ENCODE measurements at regions not wholly inside any gene's neighbourhood (a gene's known extent, or its start where the extent isn't known, plus 50 kb on each side); places are given as distances from the start of the nearest gene placed in this dataset.

- no peaks in the 10 kb centered on the region for H3K36me3 ChIP-seq (ENCODE audit: control insufficient read depth, insufficient read depth, low read length)
- H3K27ac ChIP-seq (ENCODE audit: low read depth, low read length): no peak overlapping the region
- H3K4me3 ChIP-seq (ENCODE audit: low read depth, low read length): no peak overlapping the region
- no peaks in the 10 kb centered on the region for H3K9me3 ChIP-seq (ENCODE audit: control insufficient read depth, insufficient read depth, low read length)
- no peaks in the 10 kb centered on the region for H3K4me1 ChIP-seq (ENCODE audit: control insufficient read depth, insufficient read depth, low read length)
- no peaks in the 10 kb centered on the region for H3K27me3 ChIP-seq (ENCODE audit: control insufficient read depth, insufficient read depth, low read length)
- no peak for DNase-seq (ENCODE audit: low read depth in 4 of 6, low spot score in 6 of 6)
Observed at GRCh38 chr6:47360388-47360787, 50.7 kb upstream of the TNFRSF21 start.

GRCh38 chr6:47362857-47363461 is 53.3 kb upstream of the TNFRSF21 start:
- Histone ChIP-seq H3K36me3 (ENCODE audit: control insufficient read depth, insufficient read depth, low read length) (no peaks in the 10 kb centered on the region), H3K27ac (ENCODE audit: low read depth, low read length) (no peak overlapping the region), H3K9me3 (ENCODE audit: control insufficient read depth, insufficient read depth, low read length) (no peaks in the 10 kb centered on the region), H3K4me3 (ENCODE audit: low read depth, low read length) (no peak overlapping the region), H3K4me1 (ENCODE audit: control insufficient read depth, insufficient read depth, low read length) (no peaks in the 10 kb centered on the region), H3K27me3 (ENCODE audit: control insufficient read depth, insufficient read depth, low read length) (no peaks in the 10 kb centered on the region)
- no peak for DNase-seq (ENCODE audit: low read depth in 4 of 6, low spot score in 6 of 6)
- WGBS (ENCODE audit: insufficient coverage): 89% methylated on average over 6 of the region's 10 CpGs

- H3K27ac ChIP-seq (ENCODE audit: low read depth, low read length): no peak overlapping the region
- no peaks in the 10 kb centered on the region for H3K9me3 ChIP-seq (ENCODE audit: control insufficient read depth, insufficient read depth, low read length)
- no peak for DNase-seq (ENCODE audit: low read depth in 4 of 6, low spot score in 6 of 6)
- no peaks in the 10 kb centered on the region for H3K36me3 ChIP-seq (ENCODE audit: control insufficient read depth, insufficient read depth, low read length)
- no peaks in the 10 kb centered on the region for H3K27me3 ChIP-seq (ENCODE audit: control insufficient read depth, insufficient read depth, low read length)
- no peak overlapping the region for H3K4me3 ChIP-seq (ENCODE audit: low read depth, low read length)
- H3K4me1 ChIP-seq (ENCODE audit: control insufficient read depth, insufficient read depth, low read length): no peaks in the 10 kb centered on the region
Observed at GRCh38 chr6:47363736-47364135, 54.0 kb upstream of the TNFRSF21 start.

- H3K27me3 ChIP-seq (ENCODE audit: control insufficient read depth, insufficient read depth, low read length): no peaks in the 10 kb centered on the region
- WGBS (ENCODE audit: insufficient coverage): 100% methylated on average over 1 of the region's 2 CpGs
Observed at GRCh38 chr6:47366335-47366890, 56.7 kb upstream of the TNFRSF21 start.

GRCh38 chr6:47371139-47371869 is 61.6 kb upstream of the TNFRSF21 start:
- no peak for DNase-seq (ENCODE audit: low read depth in 4 of 6, low spot score in 6 of 6)
- H3K27me3 ChIP-seq (ENCODE audit: control insufficient read depth, insufficient read depth, low read length): no peaks in the 10 kb centered on the region
- no peak overlapping the region for H3K4me3 ChIP-seq (ENCODE audit: low read depth, low read length)
- no peaks in the 10 kb centered on the region for H3K4me1 ChIP-seq (ENCODE audit: control insufficient read depth, insufficient read depth, low read length)
- 88% methylated on average over 5 of the region's 6 CpGs for WGBS (ENCODE audit: insufficient coverage)
- no peaks in the 10 kb centered on the region for H3K9me3 ChIP-seq (ENCODE audit: control insufficient read depth, insufficient read depth, low read length)
- H3K27ac ChIP-seq (ENCODE audit: low read depth, low read length): no peak overlapping the region
- no peaks in the 10 kb centered on the region for H3K36me3 ChIP-seq (ENCODE audit: control insufficient read depth, insufficient read depth, low read length)

More at GRCh38 chr6:47366335-47366890, 56.7 kb upstream of the TNFRSF21 start:
- Histone ChIP-seq H3K36me3 (ENCODE audit: control insufficient read depth, insufficient read depth, low read length) (no peaks in the 10 kb centered on the region), H3K4me1 (ENCODE audit: control insufficient read depth, insufficient read depth, low read length) (no peaks in the 10 kb centered on the region), H3K27ac (ENCODE audit: low read depth, low read length) (no peak overlapping the region), H3K9me3 (ENCODE audit: control insufficient read depth, insufficient read depth, low read length) (no peaks in the 10 kb centered on the region), H3K4me3 (ENCODE audit: low read depth, low read length) (no peak overlapping the region)
- no peak for DNase-seq (ENCODE audit: low read depth in 4 of 6, low spot score in 6 of 6)

- no peak for DNase-seq (ENCODE audit: low read depth in 4 of 6, low spot score in 6 of 6)
- Histone ChIP-seq H3K27ac (ENCODE audit: low read depth, low read length) (no peak overlapping the region), H3K9me3 (ENCODE audit: control insufficient read depth, insufficient read depth, low read length) (no peaks in the 10 kb centered on the region), H3K4me3 (ENCODE audit: low read depth, low read length) (no peak overlapping the region), H3K4me1 (ENCODE audit: control insufficient read depth, insufficient read depth, low read length) (no peaks in the 10 kb centered on the region), H3K36me3 (ENCODE audit: control insufficient read depth, insufficient read depth, low read length) (no peaks in the 10 kb centered on the region), H3K27me3 (ENCODE audit: control insufficient read depth, insufficient read depth, low read length) (no peaks in the 10 kb centered on the region)
Observed at GRCh38 chr6:47371870-47372255, 62.2 kb upstream of the TNFRSF21 start.

GRCh38 chr6:47372318-47372717 is 62.6 kb upstream of the TNFRSF21 start:
- Histone ChIP-seq H3K27me3 (ENCODE audit: control insufficient read depth, insufficient read depth, low read length) (no peaks in the 10 kb centered on the region), H3K27ac (ENCODE audit: low read depth, low read length) (no peak overlapping the region), H3K4me3 (ENCODE audit: low read depth, low read length) (no peak overlapping the region), H3K4me1 (ENCODE audit: control insufficient read depth, insufficient read depth, low read length) (no peaks in the 10 kb centered on the region), H3K9me3 (ENCODE audit: control insufficient read depth, insufficient read depth, low read length) (no peaks in the 10 kb centered on the region), H3K36me3 (ENCODE audit: control insufficient read depth, insufficient read depth, low read length) (no peaks in the 10 kb centered on the region)
- no peak for DNase-seq (ENCODE audit: low read depth in 4 of 6, low spot score in 6 of 6)
- 84% methylated on average over 1 of the region's 1 CpG for WGBS (ENCODE audit: insufficient coverage)

- Histone ChIP-seq H3K4me1 (ENCODE audit: control insufficient read depth, insufficient read depth, low read length) (no peaks in the 10 kb centered on the region), H3K27me3 (ENCODE audit: control insufficient read depth, insufficient read depth, low read length) (no peaks in the 10 kb centered on the region), H3K9me3 (ENCODE audit: control insufficient read depth, insufficient read depth, low read length) (no peaks in the 10 kb centered on the region), H3K36me3 (ENCODE audit: control insufficient read depth, insufficient read depth, low read length) (no peaks in the 10 kb centered on the region), H3K27ac (ENCODE audit: low read depth, low read length) (no peak overlapping the region), H3K4me3 (ENCODE audit: low read depth, low read length) (no peak overlapping the region)
- WGBS (ENCODE audit: insufficient coverage): 100% methylated on average over 1 of the region's 1 CpG
- DNase-seq (ENCODE audit: low read depth in 4 of 6, low spot score in 6 of 6): no peak
Observed at GRCh38 chr6:47375426-47375825, 65.7 kb upstream of the TNFRSF21 start.

GRCh38 chr6:47376930-47377329 is 67.2 kb upstream of the TNFRSF21 start:
- Histone ChIP-seq H3K36me3 (ENCODE audit: control insufficient read depth, insufficient read depth, low read length) (no peaks in the 10 kb centered on the region), H3K27me3 (ENCODE audit: control insufficient read depth, insufficient read depth, low read length) (no peaks in the 10 kb centered on the region), H3K27ac (ENCODE audit: low read depth, low read length) (no peak overlapping the region), H3K9me3 (ENCODE audit: control insufficient read depth, insufficient read depth, low read length) (no peaks in the 10 kb centered on the region), H3K4me1 (ENCODE audit: control insufficient read depth, insufficient read depth, low read length) (no peaks in the 10 kb centered on the region), H3K4me3 (ENCODE audit: low read depth, low read length) (no peak overlapping the region)
- no peak for DNase-seq (ENCODE audit: low read depth in 4 of 6, low spot score in 6 of 6)
- WGBS (ENCODE audit: insufficient coverage): 86% methylated on average over 15 of the region's 15 CpGs

GRCh38 chr6:47377971-47378370 is 68.3 kb upstream of the TNFRSF21 start:
- no peak for DNase-seq (ENCODE audit: low read depth in 4 of 6, low spot score in 6 of 6)
- H3K9me3 ChIP-seq (ENCODE audit: control insufficient read depth, insufficient read depth, low read length): no peaks in the 10 kb centered on the region
- H3K27me3 ChIP-seq (ENCODE audit: control insufficient read depth, insufficient read depth, low read length): no peaks in the 10 kb centered on the region
- WGBS (ENCODE audit: insufficient coverage): 100% methylated on average over 1 of the region's 2 CpGs
- H3K4me3 ChIP-seq (ENCODE audit: low read depth, low read length): no peak overlapping the region
- H3K4me1 ChIP-seq (ENCODE audit: control insufficient read depth, insufficient read depth, low read length): no peaks in the 10 kb centered on the region
- no peaks in the 10 kb centered on the region for H3K36me3 ChIP-seq (ENCODE audit: control insufficient read depth, insufficient read depth, low read length)
- H3K27ac ChIP-seq (ENCODE audit: low read depth, low read length): no peak overlapping the region

All from spinal cord (tissue), 9 donors.